Spleen (tissue), 7 donors: ENCODE measurements at regions not wholly inside any gene's neighbourhood (a gene's known extent, or its start where the extent isn't known, plus 50 kb on each side); places are given as distances from the start of the nearest gene placed in this dataset.

ENCODE experiments used
- POLR2AphosphoS5 ChIP-seq, 3 donors: sonication (generic); formaldehyde crosslinking; IDR thresholded peaks; one replicate each; pipeline ENCODE4 v1.5.1; 2017; ENCODE audit warnings: antibody characterized with exemption in 3 of 3
- TF ChIP-seq, protein P1 (sequence below), 11 experiments: fragments of 200-600 bp in 7 of 11; fragments of 450-650 bp in 4 of 11; sonication (generic) in 4 of 11; IDR thresholded peaks in 8 of 11; conservative IDR thresholded peaks in 3 of 11; 1 replicate in 7 of 11; 2 replicates in 4 of 11; pipeline versions ENCODE4 v1.4.0 to v1.8.0; 2016 to 2021; ENCODE audit warnings: antibody characterized with exemption in 11 of 11, inconsistent platforms in 4 of 11, mild to moderate bottlenecking in 1 of 11
- donor health status: DM: no; HTN: no; CAD: no; lungs with moderate emphysema.
- donor health status: DM: no; HTN: no; CAD: no.
- donor health status: DM: no; HTN: no; CAD: no.

DNA sequence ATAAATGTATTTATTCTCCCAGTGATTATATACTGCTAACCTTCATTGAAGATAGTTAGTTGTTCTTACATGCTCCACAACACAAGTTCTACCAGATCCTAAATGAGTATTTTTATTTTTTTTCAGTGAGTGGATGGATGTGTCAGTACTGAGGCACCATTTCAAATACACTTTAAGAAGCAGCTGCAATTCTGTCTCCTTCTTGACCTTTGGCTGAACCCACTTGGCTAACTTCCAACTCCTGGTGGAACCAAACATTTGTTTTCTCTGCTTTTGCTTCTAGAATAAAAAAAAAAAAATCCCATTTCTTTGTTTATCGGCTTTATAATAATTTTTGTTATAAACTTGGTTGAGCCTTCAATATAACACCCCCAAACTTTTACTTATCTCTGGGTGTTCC, 458.3 kb upstream of the MAP3K7 start:
- TF ChIP-seq, protein P1, sequence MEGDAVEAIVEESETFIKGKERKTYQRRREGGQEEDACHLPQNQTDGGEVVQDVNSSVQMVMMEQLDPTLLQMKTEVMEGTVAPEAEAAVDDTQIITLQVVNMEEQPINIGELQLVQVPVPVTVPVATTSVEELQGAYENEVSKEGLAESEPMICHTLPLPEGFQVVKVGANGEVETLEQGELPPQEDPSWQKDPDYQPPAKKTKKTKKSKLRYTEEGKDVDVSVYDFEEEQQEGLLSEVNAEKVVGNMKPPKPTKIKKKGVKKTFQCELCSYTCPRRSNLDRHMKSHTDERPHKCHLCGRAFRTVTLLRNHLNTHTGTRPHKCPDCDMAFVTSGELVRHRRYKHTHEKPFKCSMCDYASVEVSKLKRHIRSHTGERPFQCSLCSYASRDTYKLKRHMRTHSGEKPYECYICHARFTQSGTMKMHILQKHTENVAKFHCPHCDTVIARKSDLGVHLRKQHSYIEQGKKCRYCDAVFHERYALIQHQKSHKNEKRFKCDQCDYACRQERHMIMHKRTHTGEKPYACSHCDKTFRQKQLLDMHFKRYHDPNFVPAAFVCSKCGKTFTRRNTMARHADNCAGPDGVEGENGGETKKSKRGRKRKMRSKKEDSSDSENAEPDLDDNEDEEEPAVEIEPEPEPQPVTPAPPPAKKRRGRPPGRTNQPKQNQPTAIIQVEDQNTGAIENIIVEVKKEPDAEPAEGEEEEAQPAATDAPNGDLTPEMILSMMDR (IDR thresholded peaks at IDR 0.05 in 8 of 11, conservative IDR thresholded peaks at IDR 0.05 in 3 of 11), result no peak
- no peak for TF ChIP-seq POLR2AphosphoS5 (IDR thresholded peaks at IDR 0.05)
